HG03432 (cell line): ENCODE measurements at regions not wholly inside any gene's neighbourhood (a gene's known extent, or its start where the extent isn't known, plus 50 kb on each side); places are given as distances from the start of the nearest gene placed in this dataset.
"Not testable (repeated sequence)": the region's sequence is repeated elsewhere in the genome, so short reads cannot be mapped to it uniquely, and the experiment has no call there.

Experiments
- ATAC-seq: cut with Tn5 transposase; IDR thresholded peaks from one replicate; pipeline ENCODE4 v1.9.1; 2021; ENCODE audit warnings: mild to moderate bottlenecking, moderate library complexity; ENCODE audit not compliant: unreplicated experiment

- no peak for ATAC-seq
Measured at GRCh38 chr1:221549815-221550214, 192.1 kb downstream of the DUSP10 start.

- not testable (repeated sequence) for ATAC-seq
Measured at GRCh38 chr1:221552792-221553191, 189.1 kb downstream of the DUSP10 start.

DNA sequence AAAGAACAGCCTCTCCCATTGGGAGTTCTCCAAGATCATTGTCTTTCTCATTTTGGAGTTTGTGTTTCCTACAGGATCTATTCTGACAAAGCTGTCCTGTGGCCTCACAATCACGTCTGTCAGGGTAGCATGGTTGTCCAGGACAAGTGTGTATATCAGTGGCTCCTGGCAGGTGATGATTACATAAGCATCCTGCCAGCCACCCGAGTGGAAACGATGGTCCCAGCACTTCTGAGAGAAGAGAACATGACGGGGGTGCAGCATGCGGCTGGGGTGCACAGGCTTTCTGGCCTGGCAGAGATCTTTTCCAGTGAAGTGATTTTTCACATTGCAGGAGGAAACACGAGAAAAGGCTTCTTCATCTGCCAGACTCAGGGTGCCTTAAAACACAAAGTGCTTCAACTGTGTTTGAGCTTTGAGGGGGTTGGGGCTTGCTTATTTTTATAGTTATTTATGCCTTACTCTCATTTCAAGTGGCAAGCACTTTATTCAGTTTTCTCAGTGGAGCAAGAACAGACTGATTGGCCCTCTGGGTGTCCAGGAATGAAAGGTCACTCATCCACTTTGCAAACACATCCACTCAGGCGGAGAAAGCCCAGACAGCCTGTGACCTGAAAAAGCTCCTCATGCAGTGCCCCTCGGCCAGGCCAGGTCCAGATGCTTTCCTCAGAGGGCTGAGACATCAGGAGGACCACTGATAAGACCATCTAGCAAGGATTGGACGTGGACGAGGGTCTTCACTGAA lies 186.0 kb downstream of the DUSP10 start:
- ATAC-seq, result no peak

GRCh38 chr1:221556435-221556834 lies 185.5 kb downstream of the DUSP10 start:
- no peak for ATAC-seq

GRCh38 chr1:221557013-221557412 lies 184.9 kb downstream of the DUSP10 start:
- no peak for ATAC-seq

- ATAC-seq, result no peak
Measured at GRCh38 chr1:221558396-221558795, 183.5 kb downstream of the DUSP10 start.

DNA sequence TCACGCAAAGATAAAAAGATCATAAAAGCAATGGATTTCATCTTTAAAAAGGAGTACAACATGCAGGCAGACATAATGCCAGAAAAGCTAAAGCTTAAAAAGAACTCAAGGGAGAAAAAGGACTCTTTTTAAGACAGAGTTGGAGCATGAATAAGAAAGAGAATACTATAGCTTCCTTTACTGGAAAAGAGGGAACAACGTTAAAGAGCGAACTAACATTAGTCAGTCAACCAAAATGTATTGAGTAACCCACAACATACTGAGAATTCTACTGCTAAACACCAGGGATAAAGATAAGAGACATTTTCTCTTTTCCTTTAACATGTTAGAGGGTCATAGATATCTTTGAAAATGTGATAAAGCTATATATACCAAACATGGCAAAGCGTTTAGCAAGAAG lies 182.0 kb downstream of the DUSP10 start:
- no peak for ATAC-seq

DNA sequence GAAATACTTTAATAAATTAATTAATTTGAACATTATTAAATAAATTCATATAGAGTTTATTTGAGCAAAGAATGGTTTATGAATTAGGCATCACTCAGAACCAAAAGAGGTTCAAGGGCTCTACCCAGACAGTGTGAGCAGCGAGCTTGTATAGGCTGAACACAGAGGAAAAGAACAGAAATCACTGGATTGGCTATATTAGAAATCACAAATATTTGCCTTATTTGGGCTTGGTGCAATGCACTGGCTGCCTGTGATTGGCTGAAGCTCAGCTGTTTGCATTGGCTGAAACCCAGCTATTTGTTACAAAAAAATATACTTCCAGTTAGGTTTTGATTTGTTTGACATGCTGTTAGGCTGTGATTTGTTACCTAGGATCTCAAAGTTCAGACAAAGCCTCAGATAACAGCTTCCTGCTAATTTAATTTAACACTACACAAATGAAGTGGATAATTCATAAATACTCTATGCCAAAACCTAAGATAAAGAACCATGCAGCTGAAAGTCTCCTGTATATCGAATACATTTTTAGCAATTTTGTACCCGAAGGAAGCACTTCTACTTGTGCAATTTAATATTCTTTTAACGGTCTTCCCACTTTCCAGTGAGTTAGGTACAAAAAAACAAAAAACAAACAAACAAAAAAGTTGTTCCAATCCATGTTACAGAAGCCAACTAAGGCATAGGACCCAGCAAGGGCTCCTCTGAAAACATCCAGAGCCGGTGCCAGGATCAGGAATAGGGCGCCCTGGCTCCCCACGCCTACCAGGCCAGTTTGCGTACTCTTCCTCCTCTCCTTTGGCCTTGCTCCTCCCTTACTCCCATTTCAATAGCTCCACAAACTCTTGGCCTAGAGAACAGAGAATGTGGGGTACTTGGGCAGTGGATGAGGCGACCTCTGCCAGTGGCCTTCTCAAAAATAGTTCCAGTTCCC lies 179.1 kb downstream of the DUSP10 start:
- no peak for ATAC-seq

DNA sequence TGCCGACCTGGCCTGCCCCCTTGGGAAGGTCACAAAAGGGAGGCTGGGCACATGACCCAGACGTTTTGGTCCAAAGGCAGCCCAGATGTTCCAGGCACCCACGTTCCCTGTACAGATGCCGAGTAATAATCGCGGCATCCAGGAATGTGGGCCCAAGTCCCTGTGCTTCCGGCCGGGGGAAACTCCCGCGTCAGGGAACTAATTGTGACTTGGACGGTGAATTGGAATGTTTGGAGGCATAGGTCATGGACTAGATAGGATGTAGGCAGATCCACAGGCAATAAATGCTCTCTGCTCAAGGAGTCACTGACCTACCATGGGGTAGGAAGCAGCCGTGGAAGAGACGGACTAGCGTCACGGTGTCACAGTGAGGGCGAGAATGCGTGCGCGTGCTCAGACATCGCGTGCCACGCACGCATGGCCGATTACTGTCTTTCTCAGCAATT lies 178.4 kb downstream of the DUSP10 start:
- no peak for ATAC-seq

GRCh38 chr1:221564891-221565290 lies 177.0 kb downstream of the DUSP10 start:
- ATAC-seq, result no peak

- peak; percentile 53 for ATAC-seq
Measured at GRCh38 chr1:221565711-221566110, 176.2 kb downstream of the DUSP10 start.

- no peak for ATAC-seq
Measured at GRCh38 chr1:221567859-221568507, 173.9 kb downstream of the DUSP10 start.

GRCh38 chr1:221573756-221574155 lies 168.1 kb downstream of the DUSP10 start:
- no peak for ATAC-seq

DNA sequence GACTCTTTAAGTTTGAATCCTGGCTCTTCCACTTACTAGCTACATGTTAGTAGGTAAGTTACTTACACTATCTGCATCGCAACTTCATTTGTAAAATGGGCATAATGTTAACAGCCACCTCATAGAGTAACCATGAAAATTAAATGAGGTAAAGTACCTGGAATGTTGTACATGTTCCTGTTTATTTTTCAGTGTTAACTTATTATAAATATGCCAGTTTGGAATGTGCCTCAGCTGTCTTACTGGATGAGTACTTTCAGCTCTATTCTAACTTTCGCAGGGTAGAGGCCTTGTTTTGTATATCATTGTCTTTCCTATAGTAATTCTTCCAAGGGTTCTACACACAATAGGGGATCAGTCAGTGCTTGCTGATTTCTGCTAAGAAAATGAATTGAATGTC lies 167.4 kb downstream of the DUSP10 start:
- ATAC-seq, result no peak

DNA sequence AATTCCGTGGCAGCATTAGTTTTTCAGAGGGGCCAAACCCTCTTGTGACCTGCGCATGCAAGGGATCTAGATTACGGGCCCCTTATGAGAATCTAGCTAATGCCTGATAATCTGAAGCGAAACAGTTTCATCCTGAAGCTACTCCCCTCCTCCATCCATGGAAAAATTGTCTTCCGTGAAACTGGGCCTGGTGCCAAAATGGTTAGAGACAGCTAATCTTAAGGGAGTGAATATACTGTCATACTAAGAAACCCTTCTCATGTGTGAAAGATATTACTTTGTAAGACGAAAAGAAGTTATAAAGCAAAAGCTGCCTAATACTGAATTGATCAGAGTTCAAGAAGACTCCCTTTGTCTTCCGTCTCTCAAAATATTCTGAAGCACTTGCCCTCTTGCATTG lies 166.3 kb downstream of the DUSP10 start:
- ATAC-seq, result no peak

- no peak for ATAC-seq
Measured at GRCh38 chr1:221576268-221576667, 165.6 kb downstream of the DUSP10 start.

GRCh38 chr1:221583465-221583864 lies 158.4 kb downstream of the DUSP10 start:
- no peak for ATAC-seq

DNA sequence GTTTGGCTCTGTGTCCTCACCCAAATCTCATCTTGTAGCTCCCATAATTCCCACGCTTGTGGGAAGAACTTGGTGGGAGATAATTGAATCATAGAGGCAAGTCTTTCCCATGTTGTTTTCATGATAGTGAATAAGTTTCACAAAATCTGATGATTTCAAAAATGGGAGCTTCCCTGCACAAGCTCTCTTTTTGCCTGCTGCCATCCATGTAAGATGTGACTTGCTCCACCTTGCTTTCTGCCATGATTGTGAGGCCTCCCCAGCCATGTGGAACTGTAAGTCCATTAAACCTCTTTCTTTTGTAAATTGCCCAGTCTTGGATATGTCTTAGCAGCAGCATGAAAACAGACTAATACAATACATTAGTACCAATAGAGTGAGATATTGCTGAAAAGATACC lies 154.9 kb downstream of the DUSP10 start:
- not testable (repeated sequence) for ATAC-seq

DNA sequence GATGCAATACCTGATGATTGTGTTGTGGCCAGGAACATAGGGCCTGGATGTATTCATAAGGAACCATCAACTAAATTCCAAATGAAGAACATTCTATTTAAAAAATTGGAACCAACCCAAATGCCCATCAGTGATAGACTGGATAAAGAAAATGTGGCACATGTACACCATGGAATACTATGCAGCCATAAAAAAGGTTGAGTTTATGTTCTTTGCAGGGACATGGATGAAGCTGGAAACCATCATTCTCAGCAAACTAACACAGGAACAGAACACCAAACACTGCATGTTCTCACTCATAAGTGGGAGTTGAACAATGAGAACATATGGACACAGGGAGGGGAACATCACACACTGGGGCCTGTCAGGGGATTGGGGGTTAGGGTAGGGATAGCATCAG lies 150.6 kb downstream of the DUSP10 start:
- not testable (repeated sequence) for ATAC-seq

DNA sequence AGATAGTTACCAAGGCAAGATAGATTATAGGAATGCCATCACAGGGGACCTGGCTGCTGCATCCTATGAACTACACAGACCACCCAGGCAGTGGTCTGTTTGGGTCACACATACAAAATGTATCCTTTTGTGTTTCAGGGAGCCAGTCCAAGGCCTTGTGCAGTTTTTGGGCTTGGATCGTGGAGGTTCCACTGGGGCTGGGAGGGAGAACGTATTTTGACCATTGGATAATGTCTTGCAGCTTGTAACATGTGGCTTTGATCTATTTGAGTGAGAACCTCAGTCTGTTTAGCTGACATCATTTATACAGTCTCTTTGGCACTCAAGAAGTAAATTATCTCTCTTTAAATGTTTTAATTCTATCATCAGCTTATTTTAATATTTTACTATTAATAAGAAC lies 147.3 kb downstream of the DUSP10 start:
- no peak for ATAC-seq

- no peak for ATAC-seq
Measured at GRCh38 chr1:221598122-221598521, 143.8 kb downstream of the DUSP10 start.
